Skin of body (tissue), 1 donor: ENCODE measurements at regions not wholly inside any gene's neighbourhood (a gene's known extent, or its start where the extent isn't known, plus 50 kb on each side); places are given as distances from the start of the nearest gene placed in this dataset.
"Not testable (repeated sequence)": the region's sequence is repeated elsewhere in the genome, so short reads cannot be mapped to it uniquely, and the experiment has no call there.

Source experiments
- DNase-seq: peaks from one replicate; lab custom pipeline; 2025; lab: John Stamatoyannopoulos, UW

- no peak for DNase-seq
These were observed 70.1 kb downstream of the FBXO4 start for GRCh38 chr5:41995193-41995592.

GRCh38 chr5:42001673-42002072, 76.6 kb downstream of the FBXO4 start:
- no peak for DNase-seq

GRCh38 chr5:42003852-42004251, 78.8 kb downstream of the FBXO4 start:
- not testable (repeated sequence) for DNase-seq

GRCh38 chr5:42005561-42006153, 80.6 kb downstream of the FBXO4 start:
- no peak for DNase-seq

- DNase-seq: no peak
These were observed 88.5 kb downstream of the FBXO4 start for GRCh38 chr5:42013561-42013960.

GRCh38 chr5:42015254-42015653, 90.2 kb downstream of the FBXO4 start:
- DNase-seq: no peak

GRCh38 chr5:42015681-42016080, 90.6 kb downstream of the FBXO4 start:
- DNase-seq: no peak

GRCh38 chr5:42020788-42021530, 95.9 kb downstream of the FBXO4 start:
- DNase-seq: no peak

GRCh38 chr5:42021923-42022322, 96.8 kb downstream of the FBXO4 start:
- DNase-seq: no peak

- no peak for DNase-seq
These were observed 97.4 kb downstream of the FBXO4 start for GRCh38 chr5:42022383-42022972.

GRCh38 chr5:42026446-42026845, 101.4 kb downstream of the FBXO4 start:
- DNase-seq: no peak

GRCh38 chr5:42032137-42032536, 107.1 kb downstream of the FBXO4 start:
- DNase-seq: no peak

- DNase-seq: peak; percentile 9
These were observed 110.4 kb downstream of the FBXO4 start for GRCh38 chr5:42035526-42035925.

GRCh38 chr5:42036379-42036778, 111.3 kb downstream of the FBXO4 start:
- no peak for DNase-seq

- no peak for DNase-seq
These were observed 112.4 kb downstream of the FBXO4 start for GRCh38 chr5:42037379-42037932.

GRCh38 chr5:42043400-42043799, 118.3 kb downstream of the FBXO4 start:
- no peak for DNase-seq

- no peak for DNase-seq
These were observed 132.2 kb downstream of the FBXO4 start for GRCh38 chr5:42057254-42057690.

- DNase-seq: no peak
These were observed 134.2 kb downstream of the FBXO4 start for GRCh38 chr5:42059291-42059690.

GRCh38 chr5:42059778-42060464, 134.8 kb downstream of the FBXO4 start:
- no peak for DNase-seq

- no peak for DNase-seq
These were observed 136.0 kb downstream of the FBXO4 start for GRCh38 chr5:42061121-42061520.

GRCh38 chr5:42064821-42065220, 139.7 kb downstream of the FBXO4 start:
- no peak for DNase-seq

GRCh38 chr5:42066131-42066530, 141.1 kb downstream of the FBXO4 start:
- DNase-seq: no peak
